Hepatocyte (in vitro differentiated cells): ENCODE measurements at regions not wholly inside any gene's neighbourhood (a gene's known extent, or its start where the extent isn't known, plus 50 kb on each side); places are given as distances from the start of the nearest gene placed in this dataset.

Source experiments
- CTCF ChIP-seq: fragments of 200-600 bp; sonication (generic); IDR thresholded peaks from 2 replicates; pipeline ENCODE4 v1.5.1; 2016; ENCODE audit warnings: antibody characterized with exemption, mild to moderate bottlenecking; ENCODE audit not compliant: poor library complexity
- EZH2 ChIP-seq: fragments of 200-600 bp; sonication (generic); IDR thresholded peaks from 2 replicates; pipeline ENCODE4 v1.6.1; 2016; ENCODE audit warnings: antibody characterized with exemption, mild to moderate bottlenecking, borderline replicate concordance
- EZH2phosphoT487 ChIP-seq: fragments of 200-600 bp; sonication (generic); IDR thresholded peaks from one replicate; pipeline ENCODE4 v1.6.1; 2018; ENCODE audit warnings: antibody characterized with exemption, mild to moderate bottlenecking, low read depth, moderate library complexity; ENCODE audit not compliant: unreplicated experiment, severe bottlenecking

- TF ChIP-seq CTCF (no peak), EZH2 (no peak), EZH2phosphoT487 (no peak)
Observed at GRCh38 chr21:35521852-35522505, 472.9 kb upstream of the RUNX1 start.
